ENCODE measurements at regions not wholly inside any gene's neighbourhood (a gene's known extent, or its start where the extent isn't known, plus 50 kb on each side); places are given as distances from the start of the nearest gene placed in this dataset.

DNA sequence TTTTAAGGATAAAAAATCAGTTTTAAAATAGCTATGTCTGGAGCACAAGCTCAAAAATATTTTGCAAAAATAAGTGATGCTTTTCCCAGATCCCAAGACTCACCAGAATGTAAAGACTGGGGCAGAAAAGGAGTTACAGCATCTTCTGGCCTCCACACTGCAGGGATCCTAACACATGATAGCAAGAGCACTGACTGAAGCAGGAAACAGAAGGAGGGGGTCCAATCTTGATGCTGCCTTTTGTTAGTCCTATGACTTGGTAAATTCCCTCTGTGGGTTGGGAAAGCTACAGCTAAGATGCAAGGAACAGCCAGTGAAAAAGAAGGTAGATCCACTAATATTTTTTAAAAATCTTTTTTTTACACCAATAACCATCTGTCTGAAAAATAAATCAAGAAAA lies 54.2 kb upstream of the TNR start:
- Mint-ChIP-seq H3K4me1 (peaks cover 10 to 13% of the 10 kb centered on the region in 2 experiments), H3K36me3 (ENCODE audit: insufficient read depth in 1 of 3, low read depth in 3 of 3) (no peaks in the 10 kb centered on the region), H3K27me3 (ENCODE audit: low read depth) (peaks cover 25% of the 10 kb centered on the region), H3K9me3 (no peaks in the 10 kb centered on the region), H3K27ac (no peak overlapping the region), H3K4me3 (no peak overlapping the region)
- H3K4me1 ChIP-seq (ENCODE audit: insufficient read depth, low read length) = no peaks in the 10 kb centered on the region
- H3K23ac ChIP-seq (ENCODE audit: insufficient read length, low read depth, low read length) = no peak overlapping the region
- DNase-seq = peak; percentile 49
- H3K9me3 ChIP-seq (ENCODE audit: control insufficient read depth, low read depth, low read length) = no peaks in the 10 kb centered on the region
- H2BK120ac ChIP-seq (ENCODE audit: low read depth, low read length, poor library complexity, severe bottlenecking) = no peak overlapping the region
- H2AFZ ChIP-seq (ENCODE audit: low read length) = no peak overlapping the region
- H3K23me2 ChIP-seq (ENCODE audit: insufficient read length, low read depth, low read length, poor library complexity, severe bottlenecking) = no peaks in the 10 kb centered on the region
- H2BK5ac ChIP-seq (ENCODE audit: insufficient read length, low read length) = no peak overlapping the region
- TF ChIP-seq, protein P1, sequence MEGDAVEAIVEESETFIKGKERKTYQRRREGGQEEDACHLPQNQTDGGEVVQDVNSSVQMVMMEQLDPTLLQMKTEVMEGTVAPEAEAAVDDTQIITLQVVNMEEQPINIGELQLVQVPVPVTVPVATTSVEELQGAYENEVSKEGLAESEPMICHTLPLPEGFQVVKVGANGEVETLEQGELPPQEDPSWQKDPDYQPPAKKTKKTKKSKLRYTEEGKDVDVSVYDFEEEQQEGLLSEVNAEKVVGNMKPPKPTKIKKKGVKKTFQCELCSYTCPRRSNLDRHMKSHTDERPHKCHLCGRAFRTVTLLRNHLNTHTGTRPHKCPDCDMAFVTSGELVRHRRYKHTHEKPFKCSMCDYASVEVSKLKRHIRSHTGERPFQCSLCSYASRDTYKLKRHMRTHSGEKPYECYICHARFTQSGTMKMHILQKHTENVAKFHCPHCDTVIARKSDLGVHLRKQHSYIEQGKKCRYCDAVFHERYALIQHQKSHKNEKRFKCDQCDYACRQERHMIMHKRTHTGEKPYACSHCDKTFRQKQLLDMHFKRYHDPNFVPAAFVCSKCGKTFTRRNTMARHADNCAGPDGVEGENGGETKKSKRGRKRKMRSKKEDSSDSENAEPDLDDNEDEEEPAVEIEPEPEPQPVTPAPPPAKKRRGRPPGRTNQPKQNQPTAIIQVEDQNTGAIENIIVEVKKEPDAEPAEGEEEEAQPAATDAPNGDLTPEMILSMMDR (conservative IDR thresholded peaks at IDR 0.05) = no peak
- no peak overlapping the region for H2BK12ac ChIP-seq (ENCODE audit: insufficient read length, low read depth, low read length)
- no peak overlapping the region for H3K18ac ChIP-seq (ENCODE audit: insufficient read length, low read depth, low read length)
- H3K56ac ChIP-seq (ENCODE audit: insufficient read length, low read depth, low read length) = no peak overlapping the region
- H3K79me2 ChIP-seq (ENCODE audit: insufficient read depth, low read length) = no peaks in the 10 kb centered on the region
- H3K79me1 ChIP-seq (ENCODE audit: insufficient read depth, low read depth, low read length, poor library complexity, severe bottlenecking) = no peaks in the 10 kb centered on the region
- H2BK15ac ChIP-seq (ENCODE audit: low read depth, low read length) = no peak overlapping the region
- H3T11ph ChIP-seq (ENCODE audit: low read length) = no peak overlapping the region
- H3K14ac ChIP-seq (ENCODE audit: insufficient read depth, low read length) = no peak overlapping the region
- H2AK5ac ChIP-seq (ENCODE audit: insufficient read length, low read length) = no peak overlapping the region
- no peak overlapping the region for H4K8ac ChIP-seq (replicated peaks; ENCODE audit: insufficient read length, low read depth, low read length)
- no peaks in the 10 kb centered on the region for H3K27me3 ChIP-seq (ENCODE audit: insufficient read depth, low read length)
- H3K4me2 ChIP-seq (ENCODE audit: insufficient read depth, insufficient read length, low read length) = no peak overlapping the region
- H2BK20ac ChIP-seq (ENCODE audit: low read depth, low read length, poor library complexity, severe bottlenecking) = no peak overlapping the region
- no peak overlapping the region for H3K9ac ChIP-seq (ENCODE audit: extremely low read depth, insufficient read length, low read length)
- H3K4ac ChIP-seq (ENCODE audit: low read depth, low read length) = no peak overlapping the region
- no peak overlapping the region for H4K5ac ChIP-seq (ENCODE audit: insufficient read length, low read depth, low read length)
- H4K91ac ChIP-seq (ENCODE audit: insufficient read length, low read depth, low read length) = no peak overlapping the region
- H3K27ac ChIP-seq (ENCODE audit: insufficient read length, low read depth, low read length) = no peak overlapping the region
- H4K20me1 ChIP-seq (ENCODE audit: control insufficient read depth, insufficient read depth, insufficient read length) = no peaks in the 10 kb centered on the region

Data from H9 (cell line).